HK-2 (cell line): ENCODE measurements at regions not wholly inside any gene's neighbourhood (a gene's known extent, or its start where the extent isn't known, plus 50 kb on each side); places are given as distances from the start of the nearest gene placed in this dataset.

Experiments
- DNase-seq: peaks from one replicate; pipeline ENCODE4 v3.0.0-alpha.2; 2018; ENCODE audit not compliant: unreplicated experiment

- no peak for DNase-seq
These were observed 95.7 kb upstream of the ALDH1A3 start for GRCh38 chr15:100783760-100784492.

GRCh38 chr15:100784493-100785180, 95.0 kb upstream of the ALDH1A3 start:
- DNase-seq, result no peak

- DNase-seq, result no peak
These were observed 94.2 kb upstream of the ALDH1A3 start for GRCh38 chr15:100785181-100786138.

DNA sequence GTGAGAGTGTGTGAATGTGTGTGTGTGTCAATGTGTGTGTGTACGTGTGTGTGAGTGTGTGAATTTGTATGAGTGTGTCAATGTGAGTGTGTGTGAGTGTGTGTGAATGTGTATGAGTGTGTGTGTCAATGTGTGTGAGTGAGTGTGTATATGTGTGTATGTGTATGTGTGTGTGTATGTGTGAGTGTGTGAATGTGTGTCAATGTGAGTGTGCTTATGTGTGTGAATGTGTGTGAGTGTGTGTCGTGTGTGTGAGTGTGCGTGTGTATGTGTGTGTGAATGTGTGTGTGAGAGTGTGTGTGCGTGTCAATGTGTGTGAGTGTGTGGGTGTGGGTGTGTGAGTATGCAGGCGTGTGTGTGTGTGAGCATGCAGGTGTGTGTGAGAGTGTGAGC, 93.5 kb upstream of the ALDH1A3 start:
- DNase-seq, result no peak

GRCh38 chr15:100786901-100787566, 92.6 kb upstream of the ALDH1A3 start:
- DNase-seq, result no peak

DNA sequence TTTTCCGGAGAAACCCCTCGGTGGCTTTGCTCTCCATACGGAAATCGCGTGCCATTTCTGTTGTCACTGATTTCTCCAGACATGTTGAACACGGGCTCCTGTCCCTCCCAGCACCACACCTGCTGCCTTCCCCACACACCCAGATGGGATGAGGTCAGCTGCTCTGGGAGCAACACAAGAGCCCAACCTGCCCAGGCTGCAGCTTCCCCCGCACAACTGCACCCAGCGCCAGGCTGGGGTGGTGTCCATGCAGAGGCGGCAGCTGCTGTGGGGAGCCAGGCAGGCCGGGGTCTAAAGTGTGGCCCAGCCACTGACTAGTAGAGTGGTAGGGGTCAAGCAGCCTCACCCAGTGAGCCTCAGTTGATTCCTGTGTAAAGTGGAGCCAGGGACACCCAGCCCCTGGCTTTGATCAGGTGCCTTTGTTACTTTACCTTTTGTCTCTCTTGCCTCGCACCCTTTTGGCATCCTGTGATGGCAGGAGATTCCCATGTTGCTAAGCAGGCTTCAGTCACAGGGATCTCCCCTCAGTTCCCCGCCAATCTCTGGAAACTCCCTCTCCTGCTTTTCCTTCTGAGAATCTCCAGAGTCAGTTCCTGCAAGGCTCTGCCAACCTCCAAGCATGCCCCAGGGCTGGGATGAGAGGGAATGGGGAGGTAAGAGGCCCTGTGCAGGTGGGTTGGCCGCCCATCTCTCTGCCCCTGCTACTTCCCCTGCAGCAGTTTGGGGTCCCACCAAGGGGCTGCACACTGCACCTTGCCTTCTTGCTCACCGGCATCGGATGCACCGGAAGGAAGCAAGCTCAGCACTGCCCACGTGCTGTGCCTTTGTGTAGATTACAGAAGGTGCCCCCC, 91.8 kb upstream of the ALDH1A3 start:
- no peak for DNase-seq

DNA sequence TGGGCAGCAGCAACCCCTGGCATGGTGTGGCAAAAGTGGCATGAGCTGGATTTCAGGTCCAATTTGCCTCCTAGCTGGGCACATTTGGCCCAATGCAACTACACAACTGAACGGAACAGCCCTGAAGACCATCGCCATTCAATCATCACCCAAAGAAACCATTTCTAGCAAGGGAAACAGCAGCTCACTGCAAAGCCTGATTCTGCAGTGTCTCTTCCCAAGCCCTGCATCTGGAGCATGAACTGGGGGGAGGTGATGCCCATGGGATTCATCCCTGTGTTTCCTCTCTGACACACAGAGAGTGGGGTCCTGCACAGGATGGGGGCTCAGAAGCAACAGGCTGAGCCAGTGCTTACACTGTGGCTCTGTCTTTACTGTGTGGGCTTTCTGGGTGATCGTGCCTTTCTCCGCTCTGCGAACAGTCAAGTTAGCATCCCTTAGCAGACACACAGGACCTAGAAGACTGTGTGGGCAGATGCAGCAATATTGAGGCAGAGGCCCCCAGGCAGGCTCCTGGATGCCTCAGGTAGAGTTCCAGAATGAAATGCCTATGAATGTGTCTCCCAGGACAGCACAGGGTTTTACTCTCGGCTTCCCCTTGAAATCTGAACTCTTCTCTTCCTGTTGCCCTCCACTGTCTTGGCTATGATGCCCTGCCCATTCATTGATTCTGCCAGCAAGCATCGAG, 91.1 kb upstream of the ALDH1A3 start:
- no peak for DNase-seq

DNA sequence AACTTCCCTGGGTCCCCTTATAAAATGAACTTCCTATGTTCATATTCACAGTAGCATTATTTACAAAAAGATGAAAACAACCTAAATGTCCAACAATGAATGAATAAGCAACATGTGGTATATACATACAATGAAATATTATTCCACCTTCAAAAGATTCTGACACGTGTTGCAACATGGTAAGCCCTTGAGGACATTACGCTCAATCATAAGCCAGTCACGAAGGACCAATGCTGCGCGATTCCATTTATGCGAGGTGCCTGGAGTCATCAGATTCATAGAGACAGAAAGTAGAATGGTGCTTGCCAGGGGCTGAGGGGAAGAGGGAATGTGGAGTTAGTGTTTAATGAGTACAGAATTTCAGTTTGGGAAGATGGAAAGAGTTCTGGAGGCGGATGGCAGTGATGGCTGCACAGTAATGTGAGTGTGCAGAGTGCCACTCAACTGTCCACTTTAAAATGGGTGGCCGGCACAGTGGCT, 88.8 kb upstream of the ALDH1A3 start:
- DNase-seq, result no peak

- DNase-seq, result no peak
These were observed 85.6 kb upstream of the ALDH1A3 start for GRCh38 chr15:100794008-100794407.

GRCh38 chr15:100801256-100801900, 78.3 kb upstream of the ALDH1A3 start:
- DNase-seq, result no peak

DNA sequence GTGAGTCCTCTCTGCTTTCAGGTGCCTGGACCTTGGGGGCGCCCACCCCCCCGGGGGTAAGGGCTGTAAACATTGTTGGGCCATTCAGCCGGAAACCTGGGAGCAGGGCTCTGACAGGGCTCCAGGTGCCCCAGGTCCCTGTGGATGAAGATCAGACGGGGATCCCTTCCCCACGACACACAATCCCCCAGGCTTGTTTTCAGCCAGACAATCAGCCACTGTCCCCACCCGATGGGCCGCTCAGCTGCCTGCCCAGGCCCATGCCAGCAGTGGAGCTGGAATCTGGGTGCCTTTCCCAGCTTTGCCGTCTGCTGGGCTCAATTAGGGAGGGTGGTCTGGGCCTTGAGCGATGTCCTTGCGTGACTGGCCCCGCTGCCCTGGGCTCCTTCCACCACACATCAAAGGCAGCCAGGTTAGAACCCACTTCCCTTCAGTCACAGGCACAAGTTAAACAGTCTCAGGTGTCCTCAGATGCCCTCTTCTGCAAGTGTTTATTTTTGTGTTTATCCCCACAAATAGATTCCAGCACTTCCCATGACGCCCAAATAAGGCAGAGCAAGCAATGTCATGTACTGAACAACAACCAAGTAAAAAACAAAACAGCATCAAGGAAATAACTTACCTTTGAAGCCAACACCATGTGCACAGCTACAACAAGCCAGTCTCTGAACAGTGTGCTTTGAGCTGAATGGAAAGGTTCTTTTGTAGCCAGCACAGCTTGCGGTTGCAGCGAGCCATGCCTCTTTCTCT, 77.0 kb upstream of the ALDH1A3 start:
- no peak for DNase-seq

DNA sequence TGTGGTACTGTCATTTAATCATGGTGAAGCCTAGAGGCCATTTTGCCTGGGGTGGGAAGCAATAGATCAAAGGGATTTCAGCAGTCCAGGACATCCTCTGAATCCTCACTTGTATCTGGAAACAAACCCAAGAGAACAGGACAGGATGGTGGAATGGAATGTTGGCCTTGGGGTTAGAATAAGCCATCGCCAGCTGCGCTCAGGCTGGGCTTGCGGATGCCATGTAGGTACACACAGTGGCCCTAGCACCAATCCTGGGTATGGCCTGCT, 76.5 kb upstream of the ALDH1A3 start:
- DNase-seq, result no peak

DNA sequence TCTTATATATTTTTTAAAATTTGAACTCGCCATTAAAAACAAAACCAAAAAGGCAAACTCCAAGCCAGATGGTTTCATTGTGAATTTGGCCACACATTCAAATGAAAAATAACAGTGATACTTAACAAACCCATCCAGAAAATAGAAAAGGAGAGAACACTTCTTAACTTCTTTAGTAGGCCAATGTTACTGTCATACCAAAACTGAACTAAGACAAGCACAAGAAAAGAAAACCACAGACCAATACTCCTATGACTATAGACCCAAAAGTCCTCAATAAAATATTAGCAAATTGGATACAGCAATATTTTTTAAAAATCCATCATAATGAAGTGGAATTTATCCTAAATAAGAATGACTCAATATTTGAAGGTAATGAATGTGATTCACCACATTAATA, 73.5 kb upstream of the ALDH1A3 start:
- no peak for DNase-seq

DNA sequence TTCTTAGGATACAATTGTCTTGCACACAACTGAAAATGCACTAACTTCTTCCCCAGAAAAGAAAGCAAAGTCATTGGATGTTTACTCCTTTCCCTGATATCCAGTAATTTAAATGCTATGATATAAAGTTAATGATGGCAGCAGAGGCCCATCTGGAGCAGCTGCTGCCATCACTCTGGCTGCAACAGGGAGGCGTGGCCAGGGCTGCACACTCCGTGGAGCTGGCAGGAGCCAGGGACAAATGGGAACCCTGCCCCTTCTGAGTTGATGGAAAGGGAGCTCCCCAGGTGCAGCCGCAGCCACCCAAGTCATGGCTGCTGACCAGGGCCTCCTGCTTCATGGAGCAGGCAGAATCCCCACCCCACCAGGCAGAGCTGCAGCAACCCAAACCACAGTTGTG, 72.6 kb upstream of the ALDH1A3 start:
- no peak for DNase-seq

DNA sequence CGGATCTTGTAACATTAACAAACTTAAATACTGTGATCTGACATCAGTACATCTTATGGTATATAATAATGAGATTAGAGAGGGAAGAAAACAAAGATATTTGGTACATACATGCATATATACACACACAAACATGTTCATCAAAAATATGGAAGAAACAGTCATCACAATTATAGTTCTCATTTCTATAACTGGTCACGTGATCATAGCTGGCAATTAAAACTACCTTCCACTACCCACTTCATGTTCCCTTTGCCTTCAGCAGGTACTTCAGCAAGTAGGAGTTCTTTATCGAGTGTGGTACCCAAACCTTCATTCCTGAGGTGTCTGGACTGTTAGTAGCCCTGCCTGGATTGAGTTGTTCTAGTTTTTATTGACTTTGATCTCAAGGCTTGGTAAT, 70.9 kb upstream of the ALDH1A3 start:
- DNase-seq, result no peak

GRCh38 chr15:100809151-100809550, 70.5 kb upstream of the ALDH1A3 start:
- DNase-seq, result no peak

GRCh38 chr15:100809587-100809986, 70.0 kb upstream of the ALDH1A3 start:
- no peak for DNase-seq

- DNase-seq, result no peak
These were observed 69.4 kb upstream of the ALDH1A3 start for GRCh38 chr15:100810229-100810628.

GRCh38 chr15:100810831-100811230, 68.8 kb upstream of the ALDH1A3 start:
- no peak for DNase-seq
